GM12878 (cell line): ENCODE measurements at regions not wholly inside any gene's neighbourhood (a gene's known extent, or its start where the extent isn't known, plus 50 kb on each side); places are given as distances from the start of the nearest gene placed in this dataset.

Experiments
- ATAC-seq: fragments of 200-7000 bp; cut with Tn5 transposase; 3 replicates; pipeline ENCODE4 v1.9.1; 2020; ENCODE audit warnings: mild to moderate bottlenecking, moderate library complexity
- BruUV-seq: library from RNA; stranded (reverse); fragments of 400-500 nt; replicated peaks from 2 replicates; lab custom pipeline; 2021; lab: Mats Ljungman, UMichigan
- CTCF ChIA-PET: fragments of 300-600 bp; sonication (Branson Sonifier 250); formaldehyde crosslinking; extraction: SDS; loops from one replicate; lab custom pipeline; 2021; ENCODE audit warnings: inconsistent platforms; lab: Yijun Ruan, JAX
- POLR2A ChIA-PET: fragments of 350-600 bp; formaldehyde crosslinking; extraction: SDS; loops from one replicate; lab custom pipeline; 2021; ENCODE audit warnings: inconsistent platforms; lab: Charles Lee
- RAD21 ChIA-PET: fragments of 300-600 bp; sonication (Branson Sonifier 250); formaldehyde crosslinking; loops from one replicate; lab custom pipeline; 2023; ENCODE audit warnings: antibody characterized with exemption; ENCODE audit not compliant: unreplicated experiment; lab: Charles Lee
- SMC1A ChIA-PET: fragments of 300-600 bp; sonication (Branson Sonifier 250); formaldehyde crosslinking; loops from one replicate; lab custom pipeline; 2023; ENCODE audit not compliant: unreplicated experiment, uncharacterized antibody; lab: Charles Lee
- DNase-seq: peaks from one replicate; pipeline ENCODE4 v3.0.0-alpha.2; 2011; ENCODE audit warnings: low read depth, low spot score
- FAIRE-seq: peaks from 3 replicates; lab custom pipeline; 2011; peaks lifted over from hg19 to GRCh38; lab: Jason Lieb, UNC
- H2AFZ ChIP-seq: 2 replicates; pipeline ENCODE4 v1.6.0; 2011; ENCODE audit warnings: low read depth, low read length, control low read depth; ENCODE audit not compliant: control insufficient read depth
- H3K27ac ChIP-seq: 2 replicates; pipeline ENCODE4 v1.5.1; 2011; ENCODE audit warnings: control low read depth; ENCODE audit not compliant: control insufficient read depth, insufficient read depth
- H3K27me3 ChIP-seq, 2 experiments: replicated peaks in 1 of 2; 2 replicates each; pipeline versions ENCODE4 v1.6.0 to v1.6.1; 2011; ENCODE audit warnings: low read length in 1 of 2; ENCODE audit not compliant: control insufficient read depth in 2 of 2, insufficient read depth in 2 of 2
- H3K36me3 ChIP-seq, 2 experiments: 2 replicates each; pipeline ENCODE4 v1.5.1; 2011; ENCODE audit warnings: low read length in 1 of 2; ENCODE audit not compliant: control insufficient read depth in 2 of 2, insufficient read depth in 2 of 2
- H3K4me1 ChIP-seq: 2 replicates; pipeline ENCODE4 v1.6.1; 2011; ENCODE audit warnings: mild to moderate bottlenecking, low read length, moderate library complexity, mixed read lengths; ENCODE audit not compliant: control insufficient read depth, insufficient read depth
- H3K4me2 ChIP-seq: 2 replicates; pipeline ENCODE4 v1.6.0; 2011; ENCODE audit warnings: control low read depth; ENCODE audit not compliant: control insufficient read depth, insufficient read depth
- H3K4me3 ChIP-seq: fragments of 200-600 bp; sonication (generic); 2 replicates; pipeline ENCODE4 v1.5.1; 2016
- H3K79me2 ChIP-seq: 2 replicates; pipeline ENCODE4 v1.6.0; 2011; ENCODE audit warnings: low read length; ENCODE audit not compliant: control insufficient read depth, insufficient read depth
- H3K9ac ChIP-seq: 2 replicates; pipeline ENCODE4 v1.8.0; 2011; ENCODE audit warnings: low read length, control low read depth, mixed read lengths; ENCODE audit not compliant: control insufficient read depth, insufficient read depth
- H3K9me3 ChIP-seq: replicated peaks from 3 replicates; pipeline ENCODE4 v1.5.1; 2011; ENCODE audit warnings: mild to moderate bottlenecking, low read length; ENCODE audit not compliant: control insufficient read depth, insufficient read depth
- H4K20me1 ChIP-seq: 2 replicates; pipeline ENCODE4 v1.6.0; 2011; ENCODE audit not compliant: control insufficient read depth, insufficient read depth
- ASH2L ChIP-seq: fragments of 300-600, 200-600 bp; sonication (generic); IDR thresholded peaks from 2 replicates; pipeline ENCODE4 v1.6.1; 2017; ENCODE audit warnings: low read depth, mild to moderate bottlenecking, borderline replicate concordance
- BCLAF1 ChIP-seq: fragments of 450-650 bp; IDR thresholded peaks from 2 replicates; pipeline ENCODE4 v1.6.1; 2017; ENCODE audit warnings: antibody characterized with exemption, mild to moderate bottlenecking, moderate library complexity
- CHD4 ChIP-seq: fragments of 200-600 bp; sonication (generic); IDR thresholded peaks from 2 replicates; pipeline ENCODE4 v1.6.1; 2016; ENCODE audit warnings: mild to moderate bottlenecking
- E2F8 ChIP-seq: fragments of 450-650 bp; IDR thresholded peaks from 2 replicates; pipeline ENCODE4 v1.6.1; 2018; ENCODE audit warnings: mild to moderate bottlenecking, low read depth, moderate library complexity; ENCODE audit not compliant: partially characterized antibody
- MTA2 ChIP-seq: fragments of 450-650 bp; IDR thresholded peaks from 2 replicates; pipeline ENCODE4 v1.6.1; 2016; ENCODE audit warnings: low read depth, mild to moderate bottlenecking, moderate library complexity
- POLR2A ChIP-seq: IDR thresholded peaks from 2 replicates; pipeline ENCODE4 v1.6.1; 2011; ENCODE audit warnings: low read depth, mild to moderate bottlenecking, low read length
- RFX5 ChIP-seq: IDR thresholded peaks from 2 replicates; pipeline ENCODE4 v1.6.1; 2011; ENCODE audit warnings: low read depth, low read length, improper control_type of control experiment
- SIN3A ChIP-seq: IDR thresholded peaks from 2 replicates; pipeline ENCODE4 v1.6.1; 2012; ENCODE audit warnings: low read depth, low read length, improper control_type of control experiment
- SMAD5 ChIP-seq: IDR thresholded peaks from 2 replicates; pipeline ENCODE4 v1.6.1; 2016; ENCODE audit warnings: antibody characterized with exemption, low read depth
- SUPT20H ChIP-seq: IDR thresholded peaks from 2 replicates; pipeline ENCODE4 v1.6.1; 2011; ENCODE audit warnings: low read depth, mild to moderate bottlenecking, low read length, moderate library complexity, borderline replicate concordance; ENCODE audit not compliant: control insufficient read depth
- USF2 ChIP-seq: IDR thresholded peaks from 2 replicates; pipeline ENCODE4 v1.6.1; 2011; ENCODE audit warnings: low read depth, low read length, improper control_type of control experiment, borderline replicate concordance
- ZNF207 ChIP-seq: fragments of 450-650 bp; IDR thresholded peaks from 2 replicates; pipeline ENCODE4 v1.6.1; 2014; ENCODE audit warnings: antibody characterized with exemption, mild to moderate bottlenecking, borderline replicate concordance
- ZNF622 ChIP-seq: fragments of 450-650 bp; IDR thresholded peaks from 2 replicates; pipeline ENCODE4 v1.6.1; 2017; ENCODE audit warnings: mild to moderate bottlenecking, inconsistent platforms
- WGBS: methylation state at CpG from one replicate; pipeline ENCODE4 v1.1.6; 2016; ENCODE audit warnings: low lambda C conversion rate; ENCODE audit not compliant: insufficient replicate concordance, insufficient coverage; ENCODE audit errors: missing lambda C conversion rate; 5-methylcytosine and 5-hydroxymethylcytosine counted together
- in situ Hi-C: fragments of 300-500 bp; cut with MboI; formaldehyde crosslinking; loops from 9 replicates; pipeline ENCODE4 v1.14.3; 2018; ENCODE audit warnings: mixed read lengths
- intact Hi-C: fragments of 100-400 bp; cut with micrococcal nuclease; formaldehyde crosslinking; loops from one replicate; pipeline ENCODE4 v1.14.2; 2022; ENCODE audit not compliant: unreplicated experiment
- TF ChIP-seq, protein P1 (sequence below): IDR thresholded peaks from 2 replicates; pipeline ENCODE4 v1.6.1; 2011; ENCODE audit warnings: low read depth, mild to moderate bottlenecking, low read length, moderate library complexity, borderline replicate concordance; ENCODE audit errors: extremely low read depth
- TF ChIP-seq, protein P2 (sequence below): fragments of 450-650 bp; IDR thresholded peaks from 2 replicates; pipeline ENCODE4 v1.6.1; 2014; ENCODE audit warnings: mild to moderate bottlenecking

DNA sequence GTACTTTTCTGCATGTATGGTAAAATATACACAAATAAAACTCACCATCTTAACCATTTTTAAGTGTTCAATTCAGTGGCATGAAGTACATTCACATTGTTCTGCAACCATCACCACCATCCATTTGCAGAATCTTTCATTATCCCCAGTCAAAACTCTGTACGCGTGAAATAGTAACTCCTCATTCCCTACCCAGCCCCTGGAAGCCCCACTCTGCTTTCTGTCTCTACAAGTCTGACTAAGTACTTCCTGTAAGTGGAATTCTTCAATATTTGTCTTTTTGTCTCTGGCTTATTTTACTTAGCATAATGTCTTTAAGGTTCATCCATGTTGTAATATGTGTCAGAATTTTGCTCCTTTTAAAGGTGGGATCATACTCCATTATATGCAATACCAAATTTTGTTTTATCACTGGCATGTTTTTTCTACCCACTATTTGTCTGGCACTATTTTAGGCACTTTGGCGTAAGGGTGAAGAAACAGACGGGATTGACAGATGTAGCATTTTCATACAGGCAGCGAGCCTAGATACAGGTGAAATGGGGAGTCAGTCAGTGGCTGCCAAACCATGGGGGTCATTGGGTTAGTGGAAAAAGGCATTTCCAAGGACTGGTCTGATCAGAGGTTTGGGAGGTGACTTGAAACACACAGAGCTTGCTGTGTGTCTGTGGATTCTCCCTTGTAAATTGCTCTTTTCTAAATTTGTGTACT is 163.2 kb upstream of the MYCN start (continued):
- TF ChIP-seq BCLAF1 (no peak), ZNF622 (no peak), SMAD5 (no peak), POLR2A (no peak), SUPT20H (no peak)

GRCh38 chr2:15777795-15778371 is 162.5 kb upstream of the MYCN start:
- ChIA-PET POLR2A (no interaction called here), RAD21 (no interaction called here), SMC1A (no interaction called here), CTCF (no interaction called here)
- DNase-seq = no peak
- H3K36me3 ChIP-seq = no peaks in the 10 kb centered on the region
- no peaks in the 10 kb centered on the region for H3K27me3 ChIP-seq
- H3K4me3 ChIP-seq = no peak overlapping the region
- no peaks in the 10 kb centered on the region for H3K9me3 ChIP-seq
- no peaks in the 10 kb centered on the region for H3K79me2 ChIP-seq
- no peak for FAIRE-seq
- 34% methylated on average over 6 of the region's 6 CpGs for WGBS
- H3K4me1 ChIP-seq = no peaks in the 10 kb centered on the region
- intact Hi-C loops = no loop called here
- no peak overlapping the region for H3K9ac ChIP-seq
- no TSS peak for BruUV-seq
- H2AFZ ChIP-seq = no peak overlapping the region
- H3K4me2 ChIP-seq = no peak overlapping the region
- no peak for ATAC-seq
- no peak overlapping the region for H3K27ac ChIP-seq
- in situ Hi-C loops = no loop called here
- H4K20me1 ChIP-seq = no peaks in the 10 kb centered on the region
- no peak for TF ChIP-seq CHD4
- TF ChIP-seq, protein P1, sequence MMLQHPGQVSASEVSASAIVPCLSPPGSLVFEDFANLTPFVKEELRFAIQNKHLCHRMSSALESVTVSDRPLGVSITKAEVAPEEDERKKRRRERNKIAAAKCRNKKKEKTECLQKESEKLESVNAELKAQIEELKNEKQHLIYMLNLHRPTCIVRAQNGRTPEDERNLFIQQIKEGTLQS = no peak
- TF ChIP-seq E2F8 = no peak
- TF ChIP-seq USF2 = no peak
- TF ChIP-seq ASH2L = no peak
- no peak for TF ChIP-seq RFX5
- no peak for TF ChIP-seq MTA2
- no peak for TF ChIP-seq ZNF207
- TF ChIP-seq, protein P2, sequence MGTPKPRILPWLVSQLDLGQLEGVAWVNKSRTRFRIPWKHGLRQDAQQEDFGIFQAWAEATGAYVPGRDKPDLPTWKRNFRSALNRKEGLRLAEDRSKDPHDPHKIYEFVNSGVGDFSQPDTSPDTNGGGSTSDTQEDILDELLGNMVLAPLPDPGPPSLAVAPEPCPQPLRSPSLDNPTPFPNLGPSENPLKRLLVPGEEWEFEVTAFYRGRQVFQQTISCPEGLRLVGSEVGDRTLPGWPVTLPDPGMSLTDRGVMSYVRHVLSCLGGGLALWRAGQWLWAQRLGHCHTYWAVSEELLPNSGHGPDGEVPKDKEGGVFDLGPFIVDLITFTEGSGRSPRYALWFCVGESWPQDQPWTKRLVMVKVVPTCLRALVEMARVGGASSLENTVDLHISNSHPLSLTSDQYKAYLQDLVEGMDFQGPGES = no peak
- TF ChIP-seq SIN3A = no peak
